H9 (cell line): ENCODE measurements at regions not wholly inside any gene's neighbourhood (a gene's known extent, or its start where the extent isn't known, plus 50 kb on each side); places are given as distances from the start of the nearest gene placed in this dataset.

Source experiments
- DNase-seq: peaks from one replicate; pipeline ENCODE4 v3.0.0-alpha.2; 2017
- H2AFZ ChIP-seq: one replicate; pipeline ENCODE4 v1.6.1; 2013; ENCODE audit warnings: mild to moderate bottlenecking, low read length, control low read depth, moderate library complexity
- H2AK5ac ChIP-seq: 2 replicates; pipeline ENCODE4 v1.6.1; 2013; ENCODE audit warnings: low read length, control low read depth, mixed read lengths; ENCODE audit not compliant: insufficient read length
- H2BK120ac ChIP-seq: one replicate; pipeline ENCODE4 v1.6.1; 2013; ENCODE audit warnings: low read depth, mild to moderate bottlenecking, low read length, control low read depth, inconsistent platforms; ENCODE audit not compliant: poor library complexity, severe bottlenecking
- H2BK12ac ChIP-seq: 2 replicates; pipeline ENCODE4 v1.6.1; 2013; ENCODE audit warnings: low read length, control low read depth, mixed read lengths, low read depth; ENCODE audit not compliant: insufficient read length
- H2BK15ac ChIP-seq: 2 replicates; pipeline ENCODE4 v1.6.1; 2013; ENCODE audit warnings: low read depth, low read length, control low read depth
- H2BK20ac ChIP-seq: one replicate; pipeline ENCODE4 v1.6.1; 2013; ENCODE audit warnings: low read depth, mild to moderate bottlenecking, low read length, control low read depth, inconsistent platforms; ENCODE audit not compliant: poor library complexity, severe bottlenecking
- H2BK5ac ChIP-seq: 2 replicates; pipeline ENCODE4 v1.6.1; 2013; ENCODE audit warnings: low read length, control low read depth, mixed read lengths; ENCODE audit not compliant: insufficient read length
- H3K14ac ChIP-seq: 2 replicates; pipeline ENCODE4 v1.6.1; 2013; ENCODE audit warnings: low read length, control low read depth; ENCODE audit not compliant: insufficient read depth
- H3K18ac ChIP-seq: 2 replicates; pipeline ENCODE4 v1.6.1; 2013; ENCODE audit warnings: low read depth, mild to moderate bottlenecking, mixed read lengths, low read length, control low read depth; ENCODE audit not compliant: insufficient read length
- H3K23ac ChIP-seq: 2 replicates; pipeline ENCODE4 v1.6.1; 2013; ENCODE audit warnings: low read length, control low read depth, mixed read lengths, low read depth; ENCODE audit not compliant: insufficient read length
- H3K23me2 ChIP-seq: 2 replicates; pipeline ENCODE4 v1.6.1; 2013; ENCODE audit warnings: low read depth, mild to moderate bottlenecking, mixed read lengths, low read length, control low read depth; ENCODE audit not compliant: insufficient read length, poor library complexity, severe bottlenecking
- H3K27ac ChIP-seq: 2 replicates; pipeline ENCODE4 v1.5.1; 2013; ENCODE audit warnings: low read length, control low read depth, mixed read lengths, low read depth; ENCODE audit not compliant: insufficient read length
- H3K27me3 ChIP-seq: 2 replicates; pipeline ENCODE4 v1.6.1; 2013; ENCODE audit warnings: low read length, control low read depth, inconsistent platforms; ENCODE audit not compliant: insufficient read depth
- H3K4ac ChIP-seq: 2 replicates; pipeline ENCODE4 v1.6.1; 2013; ENCODE audit warnings: low read depth, mild to moderate bottlenecking, control low read depth, inconsistent platforms, low read length, moderate library complexity
- H3K4me1 ChIP-seq: 2 replicates; pipeline ENCODE4 v1.6.1; 2013; ENCODE audit warnings: low read length, control low read depth, inconsistent platforms; ENCODE audit not compliant: insufficient read depth
- H3K4me2 ChIP-seq: 2 replicates; pipeline ENCODE4 v1.6.1; 2013; ENCODE audit warnings: low read length, control low read depth, mixed read lengths; ENCODE audit not compliant: insufficient read length, insufficient read depth
- H3K56ac ChIP-seq: 2 replicates; pipeline ENCODE4 v1.6.1; 2013; ENCODE audit warnings: low read depth, mild to moderate bottlenecking, mixed read lengths, low read length, control low read depth; ENCODE audit not compliant: insufficient read length
- H3K79me1 ChIP-seq: 2 replicates; pipeline ENCODE4 v1.6.1; 2013; ENCODE audit warnings: low read depth, mild to moderate bottlenecking, moderate library complexity, low read length, control low read depth, inconsistent platforms; ENCODE audit not compliant: insufficient read depth, poor library complexity, severe bottlenecking
- H3K79me2 ChIP-seq: 2 replicates; pipeline ENCODE4 v1.6.1; 2013; ENCODE audit warnings: low read length, control low read depth, inconsistent platforms; ENCODE audit not compliant: insufficient read depth
- H3K9ac ChIP-seq: 2 replicates; pipeline ENCODE4 v1.6.1; 2013; ENCODE audit warnings: low read length, control low read depth, mixed read lengths; ENCODE audit not compliant: insufficient read length; ENCODE audit errors: extremely low read depth
- H3K9me3 ChIP-seq: one replicate; pipeline ENCODE4 v1.6.1; 2013; ENCODE audit warnings: low read depth, low read length, inconsistent platforms; ENCODE audit not compliant: control insufficient read depth
- H3T11ph ChIP-seq: one replicate; pipeline ENCODE4 v1.6.1; 2013; ENCODE audit warnings: mild to moderate bottlenecking, low read length, control low read depth, inconsistent platforms
- H4K20me1 ChIP-seq: one replicate; pipeline ENCODE4 v1.6.1; 2013; ENCODE audit not compliant: control insufficient read depth, insufficient read length, insufficient read depth
- H4K5ac ChIP-seq: 2 replicates; pipeline ENCODE4 v1.6.1; 2013; ENCODE audit warnings: low read depth, mild to moderate bottlenecking, mixed read lengths, low read length, control low read depth; ENCODE audit not compliant: insufficient read length
- H4K8ac ChIP-seq: replicated peaks from 2 replicates; pipeline ENCODE4 v1.6.1; 2013; ENCODE audit warnings: low read length, control low read depth, mixed read lengths, low read depth; ENCODE audit not compliant: insufficient read length
- H4K91ac ChIP-seq: 2 replicates; pipeline ENCODE4 v1.6.1; 2013; ENCODE audit warnings: low read depth, mild to moderate bottlenecking, moderate library complexity, mixed read lengths, low read length, control low read depth; ENCODE audit not compliant: insufficient read length
- H3K27ac Mint-ChIP-seq, 3 experiments: 2 replicates in 2 of 3; 3 replicates in 1 of 3; pipeline ENCODE4 v1.8.0; 2020 to 2021; ENCODE audit warnings: mixed read lengths in 3 of 3, mild to moderate bottlenecking in 1 of 3, moderate library complexity in 1 of 3
- H3K27me3 Mint-ChIP-seq: 2 replicates; pipeline ENCODE4 v1.8.0; 2021; ENCODE audit warnings: low read depth, mild to moderate bottlenecking, moderate library complexity, mixed read lengths
- H3K36me3 Mint-ChIP-seq, 3 experiments: 2 replicates in 2 of 3; 3 replicates in 1 of 3; pipeline ENCODE4 v1.8.0; 2020 to 2021; ENCODE audit warnings: low read depth in 3 of 3, mixed read lengths in 3 of 3; ENCODE audit not compliant: insufficient read depth in 1 of 3
- H3K4me1 Mint-ChIP-seq, 2 experiments: 2 replicates each; pipeline ENCODE4 v1.8.0; 2020; ENCODE audit warnings: mixed read lengths in 2 of 2
- H3K4me3 Mint-ChIP-seq, 2 experiments: 2 replicates in 1 of 2; 3 replicates in 1 of 2; pipeline ENCODE4 v1.8.0; 2020 to 2021; ENCODE audit warnings: mild to moderate bottlenecking in 2 of 2, mixed read lengths in 2 of 2, moderate library complexity in 1 of 2
- H3K9me3 Mint-ChIP-seq, 2 experiments: 2 replicates in 1 of 2; 3 replicates in 1 of 2; pipeline ENCODE4 v1.8.0; 2020; ENCODE audit warnings: mild to moderate bottlenecking in 2 of 2, mixed read lengths in 2 of 2, moderate library complexity in 1 of 2
- CTCF ChIP-seq: fragments of 200-600 bp; sonication (generic); conservative IDR thresholded peaks from 3 replicates; pipeline ENCODE4 v1.8.0; 2021; ENCODE audit warnings: antibody characterized with exemption, mild to moderate bottlenecking
- WGBS: extraction: QIAGEN DNeasy Blood & Tissue Kit; methylation state at CpG from one replicate; pipeline ENCODE4 v1.1.7; 2013; ENCODE audit warnings: missing lambda C conversion rate, low lambda C conversion rate, mixed read lengths; ENCODE audit not compliant: insufficient read length; ENCODE audit errors: extremely low coverage; 5-methylcytosine and 5-hydroxymethylcytosine counted together

- no peak for DNase-seq
- Mint-ChIP-seq H3K27me3 (no peaks in the 10 kb centered on the region), H3K9me3 (no peaks in the 10 kb centered on the region), H3K4me3 (no peak overlapping the region), H3K4me1 (peaks cover 0 to 4% of the 10 kb centered on the region in 2 experiments; a peak in 1 of 4 replicates), H3K36me3 (no peaks in the 10 kb centered on the region), H3K27ac (no peak overlapping the region)
- Histone ChIP-seq H3K14ac (no peak overlapping the region), H2BK15ac (no peak overlapping the region), H2BK120ac (no peak overlapping the region), H3K27me3 (no peaks in the 10 kb centered on the region), H3K18ac (no peak overlapping the region), H2BK5ac (no peak overlapping the region), H3K79me2 (no peaks in the 10 kb centered on the region), H3K9me3 (no peaks in the 10 kb centered on the region), H2AK5ac (no peak overlapping the region), H3K4me2 (no peak overlapping the region), H4K20me1 (no peaks in the 10 kb centered on the region), H3K23ac (no peak overlapping the region), H2BK20ac (no peak overlapping the region), H4K91ac (no peak overlapping the region), H3K4me1 (no peaks in the 10 kb centered on the region), H3K56ac (no peak overlapping the region), H3K23me2 (no peaks in the 10 kb centered on the region), H3T11ph (no peak overlapping the region), H3K4ac (no peak overlapping the region), H2AFZ (no peak overlapping the region), H3K79me1 (no peaks in the 10 kb centered on the region), H3K9ac (no peak overlapping the region), H2BK12ac (no peak overlapping the region), H4K5ac (no peak overlapping the region), H4K8ac (no peak overlapping the region), H3K27ac (no peak overlapping the region)
- no CpG with 5 or more reads among the region's 7 CpGs for WGBS
- no peak for TF ChIP-seq CTCF
Measured at GRCh38 chr7:23893176-23893941, 183.3 kb downstream of the STK31 start.
